Parathyroid adenoma (tissue), 2 donors: ENCODE measurements at regions not wholly inside any gene's neighbourhood (a gene's known extent, or its start where the extent isn't known, plus 50 kb on each side); places are given as distances from the start of the nearest gene placed in this dataset.

ENCODE experiments used
- H2AFZ ChIP-seq: fragments of 300-600 bp; sonication (generic); one replicate; pipeline ENCODE4 v1.7.0; 2017; ENCODE audit warnings: antibody characterized with exemption, mild to moderate bottlenecking
- H3K27ac ChIP-seq: fragments of 300-600 bp; sonication (generic); one replicate; pipeline ENCODE4 v1.7.0; 2017
- H3K27me3 ChIP-seq: fragments of 300-600 bp; sonication (generic); one replicate; pipeline ENCODE4 v1.7.0; 2017; ENCODE audit warnings: low read length; ENCODE audit not compliant: control insufficient read depth, insufficient read depth
- H3K36me3 ChIP-seq: fragments of 300-600 bp; sonication (generic); one replicate; pipeline ENCODE4 v1.7.0; 2017; ENCODE audit warnings: low read length; ENCODE audit not compliant: control insufficient read depth, insufficient read depth
- H3K4me1 ChIP-seq: fragments of 300-600 bp; sonication (generic); one replicate; pipeline ENCODE4 v1.7.0; 2017; ENCODE audit warnings: control low read depth
- H3K4me2 ChIP-seq: fragments of 300-600 bp; sonication (generic); one replicate; pipeline ENCODE4 v1.7.0; 2017; ENCODE audit warnings: low read length
- H3K4me3 ChIP-seq: fragments of 300-600 bp; sonication (generic); one replicate; pipeline ENCODE4 v1.7.0; 2017; ENCODE audit warnings: low read depth, low read length
- H3K79me2 ChIP-seq: fragments of 300-600 bp; sonication (generic); one replicate; pipeline ENCODE4 v1.7.0; 2017; ENCODE audit warnings: control low read depth
- H3K9ac ChIP-seq: fragments of 300-600 bp; sonication (generic); one replicate; pipeline ENCODE4 v1.7.0; 2017; ENCODE audit warnings: mild to moderate bottlenecking
- H3K9me3 ChIP-seq: fragments of 300-600 bp; sonication (generic); one replicate; pipeline ENCODE4 v1.7.0; 2017; ENCODE audit warnings: low read length; ENCODE audit not compliant: control insufficient read depth
- CTCF ChIP-seq: fragments of 300-600 bp; sonication (generic); IDR thresholded peaks from one replicate; pipeline ENCODE4 v1.7.0; 2017; ENCODE audit warnings: antibody characterized with exemption, mild to moderate bottlenecking
- donor health status: primary hyperparathyroidism.

GRCh38 chr22:48494256-48494967 lies 1333.3 kb downstream of the BRD1 start:
- Histone ChIP-seq H2AFZ (no peak overlapping the region), H3K4me2 (no peak overlapping the region), H3K27me3 (no peaks in the 10 kb centered on the region), H3K27ac (no peak overlapping the region), H3K9ac (no peak overlapping the region), H3K36me3 (no peaks in the 10 kb centered on the region), H3K9me3 (no peaks in the 10 kb centered on the region), H3K79me2 (no peaks in the 10 kb centered on the region), H3K4me1 (no peaks in the 10 kb centered on the region), H3K4me3 (no peak overlapping the region)
- no peak for TF ChIP-seq CTCF

DNA sequence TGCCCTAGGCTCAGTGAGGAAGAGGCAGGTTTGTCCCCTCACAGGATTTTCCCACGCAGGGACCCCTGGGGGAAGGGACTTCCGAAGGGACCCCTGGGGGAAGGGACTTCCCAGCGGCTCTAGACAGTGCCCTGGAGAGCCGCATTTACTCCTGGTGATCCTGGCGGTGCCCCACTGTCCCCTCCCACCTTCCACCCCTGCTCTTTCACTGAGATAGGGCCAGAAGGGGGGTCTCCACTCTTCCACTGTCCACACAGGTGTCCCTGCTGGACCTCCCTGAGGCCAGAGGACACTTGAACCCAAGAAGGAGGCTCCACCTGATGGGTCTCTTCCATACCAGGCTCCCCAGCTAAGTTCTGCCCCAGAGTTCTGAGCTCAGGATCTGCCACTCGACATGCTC lies 1333.9 kb downstream of the BRD1 start:
- no peaks in the 10 kb centered on the region for H3K36me3 ChIP-seq
- H3K4me3 ChIP-seq: no peak overlapping the region
- H3K27ac ChIP-seq: no peak overlapping the region
- H3K4me2 ChIP-seq: no peak overlapping the region
- H3K9ac ChIP-seq: no peak overlapping the region
- no peak for TF ChIP-seq CTCF
- H3K27me3 ChIP-seq: no peaks in the 10 kb centered on the region
- H3K4me1 ChIP-seq: no peaks in the 10 kb centered on the region
- H3K79me2 ChIP-seq: no peaks in the 10 kb centered on the region
- H3K9me3 ChIP-seq: no peaks in the 10 kb centered on the region
- H2AFZ ChIP-seq: no peak overlapping the region

DNA sequence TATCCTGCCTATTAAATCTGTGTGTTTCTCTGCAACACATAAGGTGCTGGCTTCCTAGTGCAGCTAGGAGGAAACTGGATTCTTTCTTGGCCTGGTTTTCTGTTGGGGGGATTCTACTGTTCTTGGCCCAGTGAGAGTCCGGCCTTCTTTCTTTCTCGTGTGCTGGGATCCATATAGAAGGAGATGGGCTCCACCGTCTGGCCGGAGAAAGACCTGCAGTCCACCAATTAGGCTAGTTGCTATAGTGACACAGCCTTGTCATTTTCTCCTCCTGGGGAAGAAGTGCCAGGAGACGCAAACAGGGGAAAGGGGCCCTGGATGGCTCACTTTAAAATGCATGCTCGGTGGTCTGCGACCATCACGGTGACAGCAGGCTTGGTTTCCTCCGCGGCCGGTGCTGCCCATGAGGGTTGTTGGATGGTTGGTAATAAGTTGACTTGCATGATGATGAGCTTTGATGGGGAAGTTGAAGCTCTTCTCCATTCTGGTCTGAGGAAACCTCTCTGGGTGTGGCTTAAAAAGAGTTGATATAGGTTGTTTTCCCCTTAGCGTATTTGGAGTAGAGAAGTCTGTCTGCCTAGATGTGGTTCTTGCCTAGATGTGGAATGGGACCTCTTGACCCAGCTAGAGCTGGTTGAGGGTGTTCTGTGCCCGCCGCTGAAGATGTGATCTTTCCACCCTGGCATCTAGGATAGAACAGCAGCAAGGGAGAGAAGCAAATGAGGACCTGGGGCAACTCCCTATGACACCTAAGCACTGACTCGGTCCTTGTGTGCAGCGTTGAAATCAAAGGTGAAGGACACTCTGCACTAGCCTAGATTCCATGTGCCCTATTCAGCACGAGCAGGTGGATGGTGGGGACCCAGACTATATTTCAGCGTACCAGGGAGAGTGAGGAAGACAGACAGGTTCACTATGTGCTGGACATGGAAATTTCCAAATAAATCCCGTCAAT lies 1335.0 kb downstream of the BRD1 start:
- H3K79me2 ChIP-seq: no peaks in the 10 kb centered on the region
- H3K27me3 ChIP-seq: no peaks in the 10 kb centered on the region
- H3K9ac ChIP-seq: no peak overlapping the region
- H3K36me3 ChIP-seq: no peaks in the 10 kb centered on the region
- H3K4me3 ChIP-seq: no peak overlapping the region
- H3K9me3 ChIP-seq: no peaks in the 10 kb centered on the region
- H2AFZ ChIP-seq: no peak overlapping the region
- TF ChIP-seq CTCF: peak; percentile 49
- no peak overlapping the region for H3K4me2 ChIP-seq
- no peak overlapping the region for H3K27ac ChIP-seq
- no peaks in the 10 kb centered on the region for H3K4me1 ChIP-seq

- H3K9ac ChIP-seq: no peak overlapping the region
- no peak overlapping the region for H3K4me3 ChIP-seq
- H3K27me3 ChIP-seq: no peaks in the 10 kb centered on the region
- no peaks in the 10 kb centered on the region for H3K4me1 ChIP-seq
- H3K36me3 ChIP-seq: no peaks in the 10 kb centered on the region
- no peak overlapping the region for H3K27ac ChIP-seq
- H3K4me2 ChIP-seq: no peak overlapping the region
- no peak for TF ChIP-seq CTCF
- no peaks in the 10 kb centered on the region for H3K9me3 ChIP-seq
- H2AFZ ChIP-seq: no peak overlapping the region
- H3K79me2 ChIP-seq: no peaks in the 10 kb centered on the region
Measured at GRCh38 chr22:48491451-48491941, 1336.2 kb downstream of the BRD1 start.
